ENCODE measurements at regions not wholly inside any gene's neighbourhood (a gene's known extent, or its start where the extent isn't known, plus 50 kb on each side); places are given as distances from the start of the nearest gene placed in this dataset.

- Histone ChIP-seq H3K23me2 (ENCODE audit: insufficient read length, low read depth, low read length, poor library complexity, severe bottlenecking) (no peaks in the 10 kb centered on the region), H2BK5ac (ENCODE audit: insufficient read length, low read length) (no peak overlapping the region)
- no peaks in the 10 kb centered on the region for H3K36me3 Mint-ChIP-seq (ENCODE audit: insufficient read depth in 1 of 3, low read depth in 3 of 3)
Observed at GRCh38 chr5:105773241-105773640, 1897.5 kb downstream of the EFNA5 start.

More at GRCh38 chr5:105773241-105773640, 1897.5 kb downstream of the EFNA5 start:
- H2BK120ac ChIP-seq (ENCODE audit: low read depth, low read length, poor library complexity, severe bottlenecking) = no peak overlapping the region
- no peaks in the 10 kb centered on the region for H4K20me1 ChIP-seq (ENCODE audit: control insufficient read depth, insufficient read depth, insufficient read length)
- H4K91ac ChIP-seq (ENCODE audit: insufficient read length, low read depth, low read length) = no peak overlapping the region
- H3T11ph ChIP-seq (ENCODE audit: low read length) = no peak overlapping the region
- DNase-seq = no peak
- no peak overlapping the region for H3K4ac ChIP-seq (ENCODE audit: low read depth, low read length)
- no peak for TF ChIP-seq CTCF (conservative IDR thresholded peaks at IDR 0.05)
- no peak overlapping the region for H3K14ac ChIP-seq (ENCODE audit: insufficient read depth, low read length)
- H3K56ac ChIP-seq (ENCODE audit: insufficient read length, low read depth, low read length) = no peak overlapping the region
- no peak overlapping the region for H2BK20ac ChIP-seq (ENCODE audit: low read depth, low read length, poor library complexity, severe bottlenecking)
- Mint-ChIP-seq H3K9me3 (no peaks in the 10 kb centered on the region), H3K27ac (no peak overlapping the region), H3K4me3 (no peak overlapping the region), H3K4me1 (no peaks in the 10 kb centered on the region), H3K27me3 (ENCODE audit: low read depth) (no peaks in the 10 kb centered on the region)
- H3K18ac ChIP-seq (ENCODE audit: insufficient read length, low read depth, low read length) = no peak overlapping the region
- no peaks in the 10 kb centered on the region for H3K27me3 ChIP-seq (ENCODE audit: insufficient read depth, low read length)
- no peak overlapping the region for H4K8ac ChIP-seq (replicated peaks; ENCODE audit: insufficient read length, low read depth, low read length)
- H3K79me2 ChIP-seq (ENCODE audit: insufficient read depth, low read length) = no peaks in the 10 kb centered on the region
- no peak overlapping the region for H2AFZ ChIP-seq (ENCODE audit: low read length)
- H3K27ac ChIP-seq (ENCODE audit: insufficient read length, low read depth, low read length) = no peak overlapping the region
- H3K23ac ChIP-seq (ENCODE audit: insufficient read length, low read depth, low read length) = no peak overlapping the region
- H2BK12ac ChIP-seq (ENCODE audit: insufficient read length, low read depth, low read length) = no peak overlapping the region
- no peak overlapping the region for H2BK15ac ChIP-seq (ENCODE audit: low read depth, low read length)
- H3K4me2 ChIP-seq (ENCODE audit: insufficient read depth, insufficient read length, low read length) = no peak overlapping the region
- no peak overlapping the region for H3K9ac ChIP-seq (ENCODE audit: extremely low read depth, insufficient read length, low read length)
- no peak overlapping the region for H2AK5ac ChIP-seq (ENCODE audit: insufficient read length, low read length)
- H3K4me1 ChIP-seq (ENCODE audit: insufficient read depth, low read length) = no peaks in the 10 kb centered on the region
- H3K9me3 ChIP-seq (ENCODE audit: control insufficient read depth, low read depth, low read length) = no peaks in the 10 kb centered on the region
- no CpG with 5 or more reads among the region's 3 CpGs for WGBS (ENCODE audit: extremely low coverage, insufficient read length, low lambda C conversion rate)
- no peaks in the 10 kb centered on the region for H3K79me1 ChIP-seq (ENCODE audit: insufficient read depth, low read depth, low read length, poor library complexity, severe bottlenecking)
- H4K5ac ChIP-seq (ENCODE audit: insufficient read length, low read depth, low read length) = no peak overlapping the region
